ENCODE measurements at regions not wholly inside any gene's neighbourhood (a gene's known extent, or its start where the extent isn't known, plus 50 kb on each side); places are given as distances from the start of the nearest gene placed in this dataset.

DNA sequence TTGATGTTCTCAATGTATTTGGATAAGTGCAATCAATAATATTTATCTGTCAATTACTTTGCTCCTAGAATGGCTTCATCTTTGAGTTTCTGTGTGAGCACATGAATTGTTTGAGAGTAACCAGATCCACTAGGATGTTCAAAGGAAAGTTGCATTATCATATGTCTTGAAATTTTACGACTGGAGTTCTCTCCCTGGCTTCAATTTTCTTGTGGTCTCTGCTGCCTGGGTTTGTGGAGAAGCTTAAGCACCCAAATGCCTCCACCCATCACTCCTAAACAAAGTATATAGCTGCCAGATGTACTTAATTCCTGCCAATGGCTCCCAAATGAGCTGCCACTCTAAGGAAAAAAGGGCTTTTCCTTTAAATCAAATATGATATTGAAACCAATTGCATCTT, 1149.4 kb upstream of the ZEB2 start:
- TF ChIP-seq, protein P1, sequence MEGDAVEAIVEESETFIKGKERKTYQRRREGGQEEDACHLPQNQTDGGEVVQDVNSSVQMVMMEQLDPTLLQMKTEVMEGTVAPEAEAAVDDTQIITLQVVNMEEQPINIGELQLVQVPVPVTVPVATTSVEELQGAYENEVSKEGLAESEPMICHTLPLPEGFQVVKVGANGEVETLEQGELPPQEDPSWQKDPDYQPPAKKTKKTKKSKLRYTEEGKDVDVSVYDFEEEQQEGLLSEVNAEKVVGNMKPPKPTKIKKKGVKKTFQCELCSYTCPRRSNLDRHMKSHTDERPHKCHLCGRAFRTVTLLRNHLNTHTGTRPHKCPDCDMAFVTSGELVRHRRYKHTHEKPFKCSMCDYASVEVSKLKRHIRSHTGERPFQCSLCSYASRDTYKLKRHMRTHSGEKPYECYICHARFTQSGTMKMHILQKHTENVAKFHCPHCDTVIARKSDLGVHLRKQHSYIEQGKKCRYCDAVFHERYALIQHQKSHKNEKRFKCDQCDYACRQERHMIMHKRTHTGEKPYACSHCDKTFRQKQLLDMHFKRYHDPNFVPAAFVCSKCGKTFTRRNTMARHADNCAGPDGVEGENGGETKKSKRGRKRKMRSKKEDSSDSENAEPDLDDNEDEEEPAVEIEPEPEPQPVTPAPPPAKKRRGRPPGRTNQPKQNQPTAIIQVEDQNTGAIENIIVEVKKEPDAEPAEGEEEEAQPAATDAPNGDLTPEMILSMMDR (IDR thresholded peaks at IDR 0.05), result no peak
- TF ChIP-seq POLR2A (IDR thresholded peaks at IDR 0.05) (no peak), POLR2AphosphoS5 (IDR thresholded peaks at IDR 0.05) (no peak)
